GM12878 (cell line): ENCODE measurements at regions not wholly inside any gene's neighbourhood (a gene's known extent, or its start where the extent isn't known, plus 50 kb on each side); places are given as distances from the start of the nearest gene placed in this dataset.

Source experiments
- ATAC-seq: fragments of 200-7000 bp; cut with Tn5 transposase; 3 replicates; pipeline ENCODE4 v1.9.1; 2020; ENCODE audit warnings: mild to moderate bottlenecking, moderate library complexity
- BruUV-seq: library from RNA; stranded (reverse); fragments of 400-500 nt; replicated peaks from 2 replicates; lab custom pipeline; 2021; lab: Mats Ljungman, UMichigan
- CTCF ChIA-PET: fragments of 300-600 bp; sonication (Branson Sonifier 250); formaldehyde crosslinking; extraction: SDS; loops from one replicate; lab custom pipeline; 2021; ENCODE audit warnings: inconsistent platforms; lab: Yijun Ruan, JAX
- POLR2A ChIA-PET: fragments of 350-600 bp; formaldehyde crosslinking; extraction: SDS; loops from one replicate; lab custom pipeline; 2021; ENCODE audit warnings: inconsistent platforms; lab: Charles Lee
- RAD21 ChIA-PET: fragments of 300-600 bp; sonication (Branson Sonifier 250); formaldehyde crosslinking; loops from one replicate; lab custom pipeline; 2023; ENCODE audit warnings: antibody characterized with exemption; ENCODE audit not compliant: unreplicated experiment; lab: Charles Lee
- SMC1A ChIA-PET: fragments of 300-600 bp; sonication (Branson Sonifier 250); formaldehyde crosslinking; loops from one replicate; lab custom pipeline; 2023; ENCODE audit not compliant: unreplicated experiment, uncharacterized antibody; lab: Charles Lee
- DNase-seq: peaks from one replicate; pipeline ENCODE4 v3.0.0-alpha.2; 2011; ENCODE audit warnings: low read depth, low spot score
- FAIRE-seq: peaks from 3 replicates; lab custom pipeline; 2011; peaks lifted over from hg19 to GRCh38; lab: Jason Lieb, UNC
- H2AFZ ChIP-seq: 2 replicates; pipeline ENCODE4 v1.6.0; 2011; ENCODE audit warnings: low read depth, low read length, control low read depth; ENCODE audit not compliant: control insufficient read depth
- H3K27ac ChIP-seq: 2 replicates; pipeline ENCODE4 v1.5.1; 2011; ENCODE audit warnings: control low read depth; ENCODE audit not compliant: control insufficient read depth, insufficient read depth
- H3K27me3 ChIP-seq, 2 experiments: replicated peaks in 1 of 2; 2 replicates each; pipeline versions ENCODE4 v1.6.0 to v1.6.1; 2011; ENCODE audit warnings: low read length in 1 of 2; ENCODE audit not compliant: control insufficient read depth in 2 of 2, insufficient read depth in 2 of 2
- H3K36me3 ChIP-seq, 2 experiments: 2 replicates each; pipeline ENCODE4 v1.5.1; 2011; ENCODE audit warnings: low read length in 1 of 2; ENCODE audit not compliant: control insufficient read depth in 2 of 2, insufficient read depth in 2 of 2
- H3K4me1 ChIP-seq: 2 replicates; pipeline ENCODE4 v1.6.1; 2011; ENCODE audit warnings: mild to moderate bottlenecking, low read length, moderate library complexity, mixed read lengths; ENCODE audit not compliant: control insufficient read depth, insufficient read depth
- H3K4me2 ChIP-seq: 2 replicates; pipeline ENCODE4 v1.6.0; 2011; ENCODE audit warnings: control low read depth; ENCODE audit not compliant: control insufficient read depth, insufficient read depth
- H3K4me3 ChIP-seq: fragments of 200-600 bp; sonication (generic); 2 replicates; pipeline ENCODE4 v1.5.1; 2016
- H3K79me2 ChIP-seq: 2 replicates; pipeline ENCODE4 v1.6.0; 2011; ENCODE audit warnings: low read length; ENCODE audit not compliant: control insufficient read depth, insufficient read depth
- H3K9ac ChIP-seq: 2 replicates; pipeline ENCODE4 v1.8.0; 2011; ENCODE audit warnings: low read length, control low read depth, mixed read lengths; ENCODE audit not compliant: control insufficient read depth, insufficient read depth
- H3K9me3 ChIP-seq: replicated peaks from 3 replicates; pipeline ENCODE4 v1.5.1; 2011; ENCODE audit warnings: mild to moderate bottlenecking, low read length; ENCODE audit not compliant: control insufficient read depth, insufficient read depth
- H4K20me1 ChIP-seq: 2 replicates; pipeline ENCODE4 v1.6.0; 2011; ENCODE audit not compliant: control insufficient read depth, insufficient read depth
- BHLHE40 ChIP-seq, 2 experiments: fragments of 450-650 bp in 1 of 2; IDR thresholded peaks; 2 replicates each; pipeline ENCODE4 v1.6.1; 2011 to 2017; ENCODE audit warnings: low read depth in 2 of 2, borderline replicate concordance in 1 of 2, improper control_type of control experiment in 1 of 2, low read length in 1 of 2, mild to moderate bottlenecking in 1 of 2
- BRCA1 ChIP-seq: IDR thresholded peaks from 2 replicates; pipeline ENCODE4 v1.6.1; 2011; ENCODE audit warnings: low read depth, low read length, improper control_type of control experiment
- CREM ChIP-seq: IDR thresholded peaks from 2 replicates; pipeline ENCODE4 v1.6.1; 2014; ENCODE audit warnings: antibody characterized with exemption, low read depth
- CTCF ChIP-seq, 3 experiments: IDR thresholded peaks in 2 of 3; conservative IDR thresholded peaks in 1 of 3; 2 replicates each; pipeline ENCODE4 v1.5.1; 2011; ENCODE audit warnings: low read depth in 3 of 3, low read length in 3 of 3, mild to moderate bottlenecking in 3 of 3, control low read depth in 2 of 3, moderate library complexity in 2 of 3, inconsistent platforms in 1 of 3, mixed read lengths in 1 of 3; ENCODE audit not compliant: control insufficient read depth in 2 of 3, insufficient read depth in 1 of 3; ENCODE audit errors: extremely low read depth in 1 of 3
- GATAD2B ChIP-seq: fragments of 450-650 bp; conservative IDR thresholded peaks from 2 replicates; pipeline ENCODE4 v1.6.1; 2017; ENCODE audit warnings: low read depth, mild to moderate bottlenecking, moderate library complexity
- NFYA ChIP-seq: IDR thresholded peaks from 2 replicates; pipeline ENCODE4 v1.6.1; 2011; ENCODE audit warnings: low read depth, mild to moderate bottlenecking, low read length, improper control_type of control experiment, borderline replicate concordance
- NR2C1 ChIP-seq: fragments of 450-650 bp; IDR thresholded peaks from 2 replicates; pipeline ENCODE4 v1.6.1; 2017; ENCODE audit warnings: antibody characterized with exemption, mild to moderate bottlenecking, moderate library complexity
- NR2F1 ChIP-seq: fragments of 450-650 bp; conservative IDR thresholded peaks from 2 replicates; pipeline ENCODE4 v1.6.1; 2017; ENCODE audit warnings: mild to moderate bottlenecking
- POLR2AphosphoS5 ChIP-seq: IDR thresholded peaks from 2 replicates; pipeline ENCODE4 v1.6.1; 2011; ENCODE audit warnings: mild to moderate bottlenecking, low read length, inconsistent platforms
- POU2F2 ChIP-seq: IDR thresholded peaks from 3 replicates; pipeline ENCODE4 v1.6.1; 2011; ENCODE audit warnings: low read depth, mild to moderate bottlenecking, low read length, borderline replicate concordance
- PRDM15 ChIP-seq: fragments of 450-650 bp; formaldehyde crosslinking; IDR thresholded peaks from 2 replicates; pipeline ENCODE4 v1.4.0; 2020; ENCODE audit warnings: mild to moderate bottlenecking, moderate library complexity
- ZSCAN29 ChIP-seq: fragments of 450-650 bp; IDR thresholded peaks from 2 replicates; pipeline ENCODE4 v1.6.1; 2017; ENCODE audit warnings: mild to moderate bottlenecking, moderate library complexity
- WGBS: methylation state at CpG from one replicate; pipeline ENCODE4 v1.1.6; 2016; ENCODE audit warnings: low lambda C conversion rate; ENCODE audit not compliant: insufficient replicate concordance, insufficient coverage; ENCODE audit errors: missing lambda C conversion rate; 5-methylcytosine and 5-hydroxymethylcytosine counted together
- in situ Hi-C: fragments of 300-500 bp; cut with MboI; formaldehyde crosslinking; loops from 9 replicates; pipeline ENCODE4 v1.14.3; 2018; ENCODE audit warnings: mixed read lengths
- intact Hi-C: fragments of 100-400 bp; cut with micrococcal nuclease; formaldehyde crosslinking; loops from one replicate; pipeline ENCODE4 v1.14.2; 2022; ENCODE audit not compliant: unreplicated experiment

DNA sequence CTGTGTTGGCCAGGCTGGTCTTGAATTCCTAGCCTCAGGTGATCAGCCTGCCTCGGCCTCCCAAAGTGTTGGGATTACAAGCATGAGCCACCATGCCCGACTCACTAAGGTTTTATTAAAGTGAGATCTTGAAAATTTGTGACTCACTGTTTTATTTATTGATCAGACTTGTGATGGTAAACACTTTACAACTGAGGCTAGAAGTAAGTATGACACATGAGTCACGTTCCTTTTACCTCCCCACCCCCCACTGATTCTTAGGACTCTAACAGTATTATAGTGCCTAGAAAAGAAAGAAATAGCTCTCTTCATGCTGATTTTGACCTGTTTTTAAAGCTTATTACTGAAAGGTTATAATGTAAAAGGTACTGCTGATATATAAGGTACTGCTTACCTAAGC, 160.6 kb downstream of the TANC2 start:
- SMC1A ChIA-PET = interaction anchor here (1.5 kb wide), 1 partner anchor 9 kb away, joined by 4 read pairs; no protein-coding TSS in a partner anchor
- H3K27ac ChIP-seq = no peak overlapping the region
- in situ Hi-C loops = no loop called here
- POLR2A ChIA-PET = no interaction called here
- BruUV-seq = no TSS peak
- no peaks in the 10 kb centered on the region for H3K27me3 ChIP-seq
- intact Hi-C loops = no loop called here
- CTCF ChIA-PET = interaction anchor here (0.6 to 0.9 kb wide), 2 partner anchors 11 to 36 kb away, joined by 3 to 4 read pairs; no protein-coding TSS in a partner anchor
- no peak for FAIRE-seq
- H3K36me3 ChIP-seq = no peaks in the 10 kb centered on the region
- no peak for TF ChIP-seq NR2C1
- no peak for TF ChIP-seq NFYA
- no peak for TF ChIP-seq BRCA1
- ATAC-seq = no peak
- 16% methylated on average over 3 of the region's 3 CpGs for WGBS
- no peaks in the 10 kb centered on the region for H3K9me3 ChIP-seq
- no peak overlapping the region for H3K9ac ChIP-seq
- no peak for DNase-seq
- no peaks in the 10 kb centered on the region for H4K20me1 ChIP-seq
- H2AFZ ChIP-seq = no peak overlapping the region
- RAD21 ChIA-PET = no interaction called here
- no peaks in the 10 kb centered on the region for H3K79me2 ChIP-seq
- no peak overlapping the region for H3K4me2 ChIP-seq
- H3K4me1 ChIP-seq = no peaks in the 10 kb centered on the region
- H3K4me3 ChIP-seq = no peak overlapping the region

DNA sequence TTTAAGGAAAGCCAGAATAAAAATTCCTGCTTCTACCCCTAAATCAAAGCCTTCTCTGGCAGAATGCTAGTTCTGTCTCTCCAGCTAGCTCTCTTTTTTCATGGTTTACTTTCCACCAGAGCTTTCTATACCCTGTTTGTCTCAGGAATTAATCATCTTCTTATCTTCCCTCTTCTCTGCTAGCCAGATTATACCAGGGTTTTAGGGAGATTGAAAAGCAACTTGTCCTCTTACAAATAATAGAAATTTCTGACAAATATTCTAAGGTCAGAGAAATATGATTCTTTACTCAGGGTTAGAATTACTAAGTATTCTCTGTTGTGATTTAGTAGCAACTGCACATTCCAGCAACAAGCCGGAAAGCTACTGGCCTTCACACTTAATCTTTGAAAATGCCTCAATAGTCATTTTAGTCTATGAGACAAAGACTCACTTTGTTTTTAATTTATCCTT, 166.4 kb downstream of the TANC2 start:
- ChIA-PET POLR2A (no interaction called here), RAD21 (no interaction called here), SMC1A (no interaction called here), CTCF (no interaction called here)
- Histone ChIP-seq H3K79me2 (no peaks in the 10 kb centered on the region), H3K4me3 (no peak overlapping the region), H2AFZ (no peak overlapping the region), H3K27ac (no peak overlapping the region), H3K4me2 (no peak overlapping the region), H3K27me3 (no peaks in the 10 kb centered on the region), H3K4me1 (no peaks in the 10 kb centered on the region), H3K36me3 (no peaks in the 10 kb centered on the region), H4K20me1 (no peaks in the 10 kb centered on the region), H3K9ac (no peak overlapping the region), H3K9me3 (no peaks in the 10 kb centered on the region)
- no peak for DNase-seq
- intact Hi-C loops = no loop called here
- in situ Hi-C loops = no loop called here
- WGBS = 96% methylated on average over 1 of the region's 1 CpG
- FAIRE-seq = no peak
- no peak for ATAC-seq
- no TSS peak for BruUV-seq
- no peak for TF ChIP-seq GATAD2B
- no peak for TF ChIP-seq PRDM15 (CRISPR knock-in tag)
- TF ChIP-seq POLR2AphosphoS5 = no peak
- no peak for TF ChIP-seq NR2F1
- TF ChIP-seq CREM = no peak
- TF ChIP-seq BHLHE40 (IDR thresholded peaks at IDR 0.05; ENCODE audit: borderline replicate concordance in 1 of 2, low read depth in 2 of 2, low read length in 1 of 2) = no peak
- no peak for TF ChIP-seq POU2F2
- TF ChIP-seq CTCF (IDR thresholded peaks at IDR 0.05 in 2 of 3, conservative IDR thresholded peaks at IDR 0.05 in 1 of 3; ENCODE audit: control insufficient read depth in 2 of 3, extremely low read depth in 1 of 3, insufficient read depth in 1 of 3, low read depth in 3 of 3, low read length in 3 of 3) = no peak
- TF ChIP-seq ZSCAN29 = no peak
